ENCODE measurements at regions not wholly inside any gene's neighbourhood (a gene's known extent, or its start where the extent isn't known, plus 50 kb on each side); places are given as distances from the start of the nearest gene placed in this dataset.

DNA sequence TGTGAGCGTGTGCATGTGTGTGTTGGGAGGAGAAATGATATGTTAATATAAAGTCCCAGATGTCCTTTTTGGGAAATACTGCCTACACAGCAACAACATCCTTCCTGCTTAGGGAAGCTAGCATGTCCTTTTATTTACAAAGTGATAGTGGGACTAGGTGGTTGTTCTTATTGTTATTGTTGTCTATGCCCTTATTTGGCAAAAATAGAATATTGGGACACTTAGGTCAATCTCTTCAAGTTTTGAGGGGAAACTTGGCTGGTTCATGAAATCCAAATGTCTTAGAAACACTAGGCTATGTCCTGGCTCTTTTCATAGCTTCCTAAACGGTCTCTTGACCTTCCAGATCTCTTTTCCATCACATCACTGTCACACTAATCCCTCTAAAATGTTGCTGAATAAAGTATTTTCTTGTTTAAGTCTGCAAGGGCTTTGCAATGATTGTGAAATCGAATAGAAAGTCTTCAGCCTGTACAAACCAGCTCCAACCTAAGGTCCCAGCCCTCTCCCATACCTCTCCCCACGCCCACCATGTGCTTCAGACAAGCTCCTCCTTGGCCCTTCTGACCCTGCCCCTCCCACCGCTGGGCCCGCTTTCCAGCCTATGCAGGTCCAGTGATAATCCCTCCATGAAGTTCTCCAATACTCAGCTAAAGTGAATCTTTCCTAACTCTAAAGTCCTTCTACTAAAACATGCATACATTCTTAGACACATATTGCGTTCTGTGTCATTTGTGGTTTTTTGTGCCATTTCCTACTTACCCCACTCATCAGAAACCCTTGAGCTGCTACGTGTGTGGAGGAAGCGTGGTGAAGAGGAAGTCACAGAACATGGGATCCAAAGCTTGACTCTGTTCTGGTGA, 205.1 kb downstream of the LY86 start:
- Mint-ChIP-seq H3K9me3 (no peaks in the 10 kb centered on the region), H3K27ac (no peak overlapping the region), H3K4me1 (peaks cover 20 to 24% of the 10 kb centered on the region in 2 donors), H3K27me3 (peaks cover 0 to 5% of the 10 kb centered on the region in 2 donors), H3K4me3 (no peak overlapping the region), H3K36me3 (no peaks in the 10 kb centered on the region)
- DNase-seq, result no peak
- ATAC-seq (replicated peaks), result peak; percentile 82 to 83

DNA sequence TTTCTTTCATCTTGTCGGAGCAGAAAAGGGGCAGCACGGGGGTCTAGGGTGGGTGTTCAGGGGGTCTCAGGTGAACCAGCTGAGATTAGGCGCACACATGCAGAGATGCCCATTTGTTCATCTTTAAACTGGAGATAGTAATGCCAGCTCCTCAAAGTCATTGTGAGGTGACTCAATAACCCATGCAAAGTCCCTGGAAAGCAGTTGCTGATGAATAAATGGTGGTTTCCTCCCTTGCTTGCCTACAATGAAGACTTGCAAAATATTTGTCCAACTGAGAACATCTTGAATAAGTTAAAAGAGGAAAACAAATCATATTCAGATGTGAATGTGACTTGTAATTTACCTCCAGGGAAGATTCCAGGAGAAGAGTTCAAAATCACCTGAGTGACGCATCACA, 206.9 kb downstream of the LY86 start:
- Mint-ChIP-seq H3K4me1 (peaks cover 33 to 42% of the 10 kb centered on the region in 2 donors), H3K27me3 (peaks cover 0 to 5% of the 10 kb centered on the region in 2 donors), H3K27ac (no peak overlapping the region), H3K4me3 (no peak overlapping the region), H3K9me3 (no peaks in the 10 kb centered on the region), H3K36me3 (no peaks in the 10 kb centered on the region)
- DNase-seq (no peak), ATAC-seq (replicated peaks) (no peak)

- H3K4me3 Mint-ChIP-seq, result no peak overlapping the region
- no peaks in the 10 kb centered on the region for H3K36me3 Mint-ChIP-seq
- no peaks in the 10 kb centered on the region for H3K9me3 Mint-ChIP-seq
- DNase-seq (no peak), ATAC-seq (replicated peaks) (no peak)
- peaks cover 0 to 5% of the 10 kb centered on the region in 2 donors for H3K27me3 Mint-ChIP-seq
- H3K4me1 Mint-ChIP-seq, result peaks cover 41 to 56% of the 10 kb centered on the region in 2 donors
- H3K27ac Mint-ChIP-seq, result no peak overlapping the region
These were observed 208.3 kb downstream of the LY86 start for GRCh38 chr6:6796818-6797217.

DNA sequence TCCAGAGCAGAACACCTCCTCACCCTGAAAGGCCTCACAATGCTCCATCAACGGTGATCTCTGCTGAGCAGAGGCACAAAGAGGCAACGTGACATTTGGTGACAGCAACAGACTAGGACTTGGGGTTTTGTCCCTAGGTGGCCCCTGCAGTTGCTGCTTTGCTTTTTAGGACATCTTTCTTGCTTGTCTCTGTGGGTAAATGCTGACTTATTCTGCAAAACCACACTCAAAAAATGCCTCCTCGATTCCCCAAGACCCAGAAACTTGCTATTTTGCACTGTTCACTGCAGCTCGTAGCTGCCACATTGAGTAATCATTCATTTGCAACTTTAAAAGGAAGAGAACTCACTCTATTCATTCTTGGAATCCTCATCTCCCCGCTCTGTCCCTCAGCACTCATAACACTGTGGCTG, 209.9 kb downstream of the LY86 start:
- Mint-ChIP-seq H3K36me3 (no peaks in the 10 kb centered on the region), H3K27me3 (no peaks in the 10 kb centered on the region), H3K27ac (peak overlapping the region; percentile 16), H3K4me1 (peaks cover 53 to 72% of the 10 kb centered on the region in 2 donors), H3K9me3 (no peaks in the 10 kb centered on the region), H3K4me3 (peak overlapping the region; percentile 7 to 26)
- ATAC-seq (replicated peaks) (peak; percentile 39 to 46), DNase-seq (peak; percentile 28)

DNA sequence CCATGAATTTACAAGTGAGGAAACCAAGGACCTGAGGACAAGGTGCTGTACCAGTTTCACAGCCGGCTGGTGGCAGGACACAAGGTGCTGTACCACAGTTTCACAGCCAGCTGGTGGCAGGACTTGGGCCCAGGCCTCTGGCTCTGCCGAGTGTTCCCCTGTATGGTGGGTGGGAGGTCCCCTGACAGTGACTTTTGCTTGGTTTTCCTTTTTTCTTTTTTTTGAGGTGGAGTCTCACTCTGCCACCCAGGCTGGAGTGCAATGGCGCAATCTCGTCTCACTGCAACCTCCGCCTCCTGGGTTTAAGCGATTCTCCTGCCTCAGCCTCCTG, 212.4 kb downstream of the LY86 start:
- H3K4me1 Mint-ChIP-seq, result peaks cover 58 to 87% of the 10 kb centered on the region in 2 donors
- ATAC-seq (replicated peaks) (no peak), DNase-seq (no peak)
- H3K27me3 Mint-ChIP-seq, result no peaks in the 10 kb centered on the region
- peak overlapping the region; percentile 20 for H3K27ac Mint-ChIP-seq
- no peaks in the 10 kb centered on the region for H3K9me3 Mint-ChIP-seq
- H3K4me3 Mint-ChIP-seq, result peak overlapping the region in 1 of 2 donors; percentile 28
- peaks cover 0 to 2% of the 10 kb centered on the region in 2 donors for H3K36me3 Mint-ChIP-seq

DNA sequence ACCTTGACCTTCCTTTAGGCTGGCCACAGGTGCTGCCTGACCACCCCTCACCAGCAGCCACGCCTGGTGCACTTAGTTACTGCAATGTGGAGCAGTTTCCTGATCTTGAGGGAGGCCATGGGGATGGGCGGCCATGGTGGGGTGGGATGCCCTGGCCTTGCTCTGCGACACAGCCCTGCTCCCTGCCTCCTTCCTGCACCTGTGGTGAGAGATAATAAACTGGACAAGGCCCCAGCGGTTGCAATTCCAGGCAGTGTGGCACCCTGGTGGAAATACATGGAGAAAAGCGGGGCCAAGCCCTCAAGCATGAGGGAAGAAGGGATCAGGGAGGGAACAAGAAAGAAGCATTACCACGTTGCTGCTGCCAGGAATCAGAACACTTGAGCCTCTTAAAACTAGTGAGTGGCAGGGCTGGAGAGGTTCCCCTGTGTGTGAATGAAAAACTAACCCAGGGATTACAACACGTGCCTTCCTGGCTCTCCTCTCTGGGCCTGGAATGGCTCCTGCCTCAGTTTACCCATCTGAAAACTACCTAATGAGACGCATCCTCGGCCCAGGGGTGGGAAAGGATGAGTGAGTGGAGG, 213.2 kb downstream of the LY86 start:
- H3K27ac Mint-ChIP-seq, result peak overlapping the region; percentile 20
- peaks cover 62 to 94% of the 10 kb centered on the region in 2 donors for H3K4me1 Mint-ChIP-seq
- peaks cover 0 to 2% of the 10 kb centered on the region in 2 donors for H3K36me3 Mint-ChIP-seq
- no peak for ATAC-seq (replicated peaks)
- DNase-seq, result no peak
- H3K9me3 Mint-ChIP-seq, result no peaks in the 10 kb centered on the region
- H3K27me3 Mint-ChIP-seq, result no peaks in the 10 kb centered on the region
- no peak overlapping the region for H3K4me3 Mint-ChIP-seq

DNA sequence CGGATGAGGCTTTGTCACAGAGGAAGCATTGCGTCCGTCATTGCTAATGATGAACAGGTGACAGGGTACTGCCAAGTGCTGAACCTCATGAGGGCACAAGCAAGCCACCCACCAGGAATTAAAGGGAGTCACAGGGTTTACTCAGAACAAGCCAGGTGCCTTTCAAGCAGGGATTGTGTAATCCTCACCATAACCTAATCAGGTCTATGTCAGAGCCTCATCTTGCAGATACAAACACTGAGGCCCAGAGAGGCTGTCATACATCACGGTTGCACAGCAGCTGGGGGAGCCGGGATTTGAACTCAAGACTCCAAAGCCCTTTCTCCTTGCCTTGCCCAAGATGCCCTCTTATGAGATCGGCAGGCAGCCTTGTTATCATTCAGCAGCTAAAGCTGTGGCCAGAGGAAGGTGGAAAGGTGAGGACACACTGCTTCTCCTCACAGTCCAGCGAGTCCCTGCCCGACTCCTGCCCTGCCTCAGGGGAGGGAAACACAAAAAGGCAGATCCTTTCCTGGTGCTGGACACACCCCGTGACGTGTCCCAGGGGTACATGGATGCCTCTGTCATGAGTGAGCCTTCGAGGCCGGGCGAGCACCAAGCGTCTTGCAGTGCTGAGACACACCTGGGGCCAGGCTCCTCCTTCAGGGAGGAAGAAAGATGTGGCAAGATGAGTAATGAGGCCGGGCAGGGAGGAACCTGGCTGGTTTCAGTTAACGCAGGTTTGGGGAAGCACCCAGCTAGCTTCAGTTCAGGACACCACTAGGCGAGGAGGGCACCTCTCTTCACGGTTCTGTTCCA, 214.9 kb downstream of the LY86 start:
- H3K4me3 Mint-ChIP-seq, result peak overlapping the region in 1 of 2 donors; percentile 18
- H3K27me3 Mint-ChIP-seq, result no peaks in the 10 kb centered on the region
- H3K36me3 Mint-ChIP-seq, result peaks cover 0 to 2% of the 10 kb centered on the region in 2 donors
- H3K9me3 Mint-ChIP-seq, result no peaks in the 10 kb centered on the region
- ATAC-seq (replicated peaks), result peak; percentile 87 to 88
- H3K4me1 Mint-ChIP-seq, result peaks cover 55 to 83% of the 10 kb centered on the region in 2 donors
- peak; percentile 79 for DNase-seq
- peak overlapping the region; percentile 59 for H3K27ac Mint-ChIP-seq

GRCh38 chr6:6804843-6805615, 216.5 kb downstream of the LY86 start:
- H3K27me3 Mint-ChIP-seq, result no peaks in the 10 kb centered on the region
- peaks cover 0 to 2% of the 10 kb centered on the region in 2 donors for H3K36me3 Mint-ChIP-seq
- peaks cover 45 to 66% of the 10 kb centered on the region in 2 donors for H3K4me1 Mint-ChIP-seq
- DNase-seq (no peak), ATAC-seq (replicated peaks) (no peak)
- no peaks in the 10 kb centered on the region for H3K9me3 Mint-ChIP-seq
- no peak overlapping the region for H3K27ac Mint-ChIP-seq
- H3K4me3 Mint-ChIP-seq, result no peak overlapping the region

- H3K36me3 Mint-ChIP-seq, result peaks cover 0 to 2% of the 10 kb centered on the region in 2 donors
- no peak overlapping the region for H3K27ac Mint-ChIP-seq
- no peaks in the 10 kb centered on the region for H3K9me3 Mint-ChIP-seq
- H3K4me1 Mint-ChIP-seq, result peaks cover 43 to 65% of the 10 kb centered on the region in 2 donors
- ATAC-seq (replicated peaks), result no peak
- no peak for DNase-seq
- no peak overlapping the region for H3K4me3 Mint-ChIP-seq
- no peaks in the 10 kb centered on the region for H3K27me3 Mint-ChIP-seq
These were observed 218.5 kb downstream of the LY86 start for GRCh38 chr6:6806844-6807518.

GRCh38 chr6:6808343-6808742, 219.8 kb downstream of the LY86 start:
- no peak for DNase-seq
- Mint-ChIP-seq H3K36me3 (peaks cover 0 to 2% of the 10 kb centered on the region in 2 donors), H3K4me3 (no peak overlapping the region), H3K9me3 (no peaks in the 10 kb centered on the region), H3K4me1 (peaks cover 31 to 51% of the 10 kb centered on the region in 2 donors), H3K27ac (no peak overlapping the region), H3K27me3 (no peaks in the 10 kb centered on the region)
- ATAC-seq (replicated peaks), result no peak

GRCh38 chr6:6808915-6809314, 220.4 kb downstream of the LY86 start:
- Mint-ChIP-seq H3K4me3 (no peak overlapping the region), H3K4me1 (peaks cover 25 to 48% of the 10 kb centered on the region in 2 donors), H3K27ac (no peak overlapping the region), H3K36me3 (peaks cover 0 to 2% of the 10 kb centered on the region in 2 donors), H3K9me3 (no peaks in the 10 kb centered on the region), H3K27me3 (no peaks in the 10 kb centered on the region)
- ATAC-seq (replicated peaks), result no peak
- DNase-seq, result no peak

DNA sequence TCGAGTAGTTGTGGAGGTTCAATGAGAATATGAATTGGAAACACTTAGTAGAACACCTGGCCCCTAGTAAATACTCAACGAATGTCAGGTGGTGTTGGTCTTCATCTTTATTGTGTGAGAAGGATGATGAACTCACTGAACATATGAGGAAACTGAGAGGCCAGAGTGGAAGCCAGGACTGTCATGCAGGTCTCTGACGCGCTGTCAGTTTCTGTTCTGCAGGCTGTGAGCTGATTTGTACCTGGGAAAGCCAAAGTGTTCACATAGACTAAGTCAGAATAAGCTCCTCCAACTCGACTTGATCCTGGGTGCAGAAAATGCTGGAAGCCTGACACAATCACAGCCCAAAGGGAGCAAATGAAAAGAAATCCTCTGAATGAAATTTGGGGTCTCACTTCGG, 222.2 kb downstream of the LY86 start:
- no peak for DNase-seq
- H3K4me1 Mint-ChIP-seq, result peaks cover 20 to 43% of the 10 kb centered on the region in 2 donors
- peak overlapping the region; percentile 85 for H3K4me3 Mint-ChIP-seq
- ATAC-seq (replicated peaks), result peak; percentile 75 to 80
- H3K27me3 Mint-ChIP-seq, result no peaks in the 10 kb centered on the region
- H3K9me3 Mint-ChIP-seq, result no peaks in the 10 kb centered on the region
- no peak overlapping the region for H3K27ac Mint-ChIP-seq
- no peaks in the 10 kb centered on the region for H3K36me3 Mint-ChIP-seq

Measured in stimulated activated naive B cell treated with anti-CD40 and anti-IgM and Interleukin-4, amounts not matched to agents 10 μg/mL and 1 μg/mL and 100 μg/mL, for 72 hours (primary cell).